BE2C (cell line): ENCODE measurements at regions not wholly inside any gene's neighbourhood (a gene's known extent, or its start where the extent isn't known, plus 50 kb on each side); places are given as distances from the start of the nearest gene placed in this dataset.

Source experiments
- DNase-seq: peaks from one replicate; pipeline ENCODE4 v3.0.0-alpha.2; 2020
- H3K27me3 ChIP-seq: fragments of 250-450 bp; sonication (Bioruptor Pico); 2 replicates; pipeline ENCODE4 v1.5.1; 2020; ENCODE audit warnings: mild to moderate bottlenecking
- H3K36me3 ChIP-seq: fragments of 250-450 bp; sonication (Bioruptor Pico); 2 replicates; pipeline ENCODE4 v1.5.1; 2020; ENCODE audit warnings: mild to moderate bottlenecking
- H3K4me1 ChIP-seq: fragments of 250-450 bp; sonication (Bioruptor Pico); 2 replicates; pipeline ENCODE4 v1.5.1; 2020
- H3K4me3 ChIP-seq: 2 replicates; pipeline ENCODE4 v1.5.1; 2011; ENCODE audit warnings: low read depth, low read length
- H3K9me3 ChIP-seq: fragments of 250-450 bp; sonication (Bioruptor Pico); 2 replicates; pipeline ENCODE4 v1.5.1; 2020
- TF ChIP-seq, protein P1 (sequence below): IDR thresholded peaks from 2 replicates; pipeline ENCODE4 v1.5.1; 2012; ENCODE audit warnings: mild to moderate bottlenecking, low read depth, low read length

DNA sequence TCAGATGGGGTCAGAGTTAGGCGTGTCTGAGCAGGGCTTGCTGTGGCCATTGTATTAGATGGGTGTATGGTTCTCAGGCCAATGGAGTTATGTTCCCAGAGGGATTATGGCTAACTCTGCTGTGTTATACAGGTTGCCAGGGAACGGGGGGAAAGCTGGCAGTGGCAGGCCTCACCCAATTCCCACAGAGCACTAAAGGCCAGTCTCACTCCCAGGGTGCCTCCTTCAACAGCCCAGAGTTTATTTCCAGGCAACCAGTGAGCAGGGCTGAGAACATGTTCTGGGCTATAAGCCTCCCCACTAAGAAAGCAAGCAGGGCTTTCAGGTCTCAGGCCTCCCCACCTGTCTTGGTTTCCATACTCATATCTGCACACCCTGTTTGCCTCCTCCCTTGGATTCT, 597.9 kb downstream of the ZNF608 start:
- Histone ChIP-seq H3K9me3 (no peaks in the 10 kb centered on the region), H3K36me3 (no peaks in the 10 kb centered on the region), H3K4me3 (no peak overlapping the region), H3K4me1 (no peaks in the 10 kb centered on the region), H3K27me3 (no peaks in the 10 kb centered on the region)
- TF ChIP-seq, protein P1, sequence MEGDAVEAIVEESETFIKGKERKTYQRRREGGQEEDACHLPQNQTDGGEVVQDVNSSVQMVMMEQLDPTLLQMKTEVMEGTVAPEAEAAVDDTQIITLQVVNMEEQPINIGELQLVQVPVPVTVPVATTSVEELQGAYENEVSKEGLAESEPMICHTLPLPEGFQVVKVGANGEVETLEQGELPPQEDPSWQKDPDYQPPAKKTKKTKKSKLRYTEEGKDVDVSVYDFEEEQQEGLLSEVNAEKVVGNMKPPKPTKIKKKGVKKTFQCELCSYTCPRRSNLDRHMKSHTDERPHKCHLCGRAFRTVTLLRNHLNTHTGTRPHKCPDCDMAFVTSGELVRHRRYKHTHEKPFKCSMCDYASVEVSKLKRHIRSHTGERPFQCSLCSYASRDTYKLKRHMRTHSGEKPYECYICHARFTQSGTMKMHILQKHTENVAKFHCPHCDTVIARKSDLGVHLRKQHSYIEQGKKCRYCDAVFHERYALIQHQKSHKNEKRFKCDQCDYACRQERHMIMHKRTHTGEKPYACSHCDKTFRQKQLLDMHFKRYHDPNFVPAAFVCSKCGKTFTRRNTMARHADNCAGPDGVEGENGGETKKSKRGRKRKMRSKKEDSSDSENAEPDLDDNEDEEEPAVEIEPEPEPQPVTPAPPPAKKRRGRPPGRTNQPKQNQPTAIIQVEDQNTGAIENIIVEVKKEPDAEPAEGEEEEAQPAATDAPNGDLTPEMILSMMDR: no peak
- no peak for DNase-seq

- Histone ChIP-seq H3K36me3 (no peaks in the 10 kb centered on the region), H3K4me1 (peaks cover 2% of the 10 kb centered on the region), H3K9me3 (no peaks in the 10 kb centered on the region), H3K27me3 (no peaks in the 10 kb centered on the region), H3K4me3 (no peak overlapping the region)
- TF ChIP-seq, protein P1: no peak
- DNase-seq: no peak
Observed at GRCh38 chr5:124140060-124140459, 606.4 kb downstream of the ZNF608 start.

GRCh38 chr5:124139477-124139876, 607.0 kb downstream of the ZNF608 start:
- H3K9me3 ChIP-seq: no peaks in the 10 kb centered on the region
- no peaks in the 10 kb centered on the region for H3K27me3 ChIP-seq
- no peak overlapping the region for H3K4me3 ChIP-seq
- TF ChIP-seq, protein P1: no peak
- peaks cover 5% of the 10 kb centered on the region for H3K4me1 ChIP-seq
- no peak for DNase-seq
- no peaks in the 10 kb centered on the region for H3K36me3 ChIP-seq

DNA sequence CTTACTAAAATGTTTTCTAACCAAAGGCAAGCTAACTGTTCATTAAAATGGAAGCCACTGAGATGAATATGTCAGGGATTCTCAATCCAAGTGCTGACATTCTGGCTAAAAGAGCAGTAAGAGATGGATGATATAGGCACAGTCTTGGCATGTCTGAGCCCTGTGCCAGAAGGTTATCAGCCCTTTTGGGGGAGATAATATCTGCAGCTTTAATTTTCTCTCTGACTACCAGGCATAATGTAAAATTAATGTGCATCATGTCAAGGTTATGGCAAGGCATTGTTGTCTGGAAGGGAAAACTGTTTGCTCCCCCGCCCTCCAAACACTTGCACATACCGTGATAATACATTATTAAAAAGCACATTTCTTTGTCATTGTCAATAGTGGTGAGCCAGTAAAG, 609.8 kb downstream of the ZNF608 start:
- TF ChIP-seq, protein P1: no peak
- no peaks in the 10 kb centered on the region for H3K27me3 ChIP-seq
- no peak overlapping the region for H3K4me3 ChIP-seq
- H3K9me3 ChIP-seq: no peaks in the 10 kb centered on the region
- H3K4me1 ChIP-seq: peaks cover 5% of the 10 kb centered on the region
- H3K36me3 ChIP-seq: no peaks in the 10 kb centered on the region
- peak; percentile 30 for DNase-seq

- Histone ChIP-seq H3K27me3 (no peaks in the 10 kb centered on the region), H3K9me3 (no peaks in the 10 kb centered on the region), H3K4me1 (peaks cover 12% of the 10 kb centered on the region), H3K4me3 (no peak overlapping the region), H3K36me3 (no peaks in the 10 kb centered on the region)
- DNase-seq: no peak
- TF ChIP-seq, protein P1: no peak
Observed at GRCh38 chr5:124134941-124135340, 611.5 kb downstream of the ZNF608 start.

- peaks cover 19% of the 10 kb centered on the region for H3K4me1 ChIP-seq
- no peak for DNase-seq
- no peaks in the 10 kb centered on the region for H3K9me3 ChIP-seq
- H3K4me3 ChIP-seq: no peak overlapping the region
- no peaks in the 10 kb centered on the region for H3K36me3 ChIP-seq
- H3K27me3 ChIP-seq: no peaks in the 10 kb centered on the region
- TF ChIP-seq, protein P1: no peak
Observed at GRCh38 chr5:124133406-124133805, 613.0 kb downstream of the ZNF608 start.
